GM23338 (cell line): ENCODE measurements at regions not wholly inside any gene's neighbourhood (a gene's known extent, or its start where the extent isn't known, plus 50 kb on each side); places are given as distances from the start of the nearest gene placed in this dataset.

Experiments used
- ATAC-seq: fragments of 200-7000 bp; cut with Tn5 transposase; 3 replicates; pipeline ENCODE4 v1.9.1; 2020
- DNase-seq: peaks from one replicate; pipeline ENCODE4 v3.0.0-alpha.2; 2015; ENCODE audit warnings: low spot score
- H2AFZ ChIP-seq: fragments of 200-600 bp; sonication (generic); 2 replicates; pipeline ENCODE4 v1.8.0; 2016; ENCODE audit warnings: antibody characterized with exemption, mild to moderate bottlenecking, moderate library complexity
- H3F3A ChIP-seq: fragments of 200-600 bp; sonication (generic); replicated peaks from 2 replicates; pipeline ENCODE4 v1.8.0; 2017; ENCODE audit warnings: antibody characterized with exemption, mixed run types, low read depth
- H3K27ac ChIP-seq: fragments of 200-600 bp; sonication (generic); 2 replicates; pipeline ENCODE4 v1.6.1; 2016; ENCODE audit warnings: low read depth
- H3K27me3 ChIP-seq: fragments of 200-600 bp; sonication (generic); 2 replicates; pipeline ENCODE4 v1.8.0; 2016; ENCODE audit warnings: mild to moderate bottlenecking, mixed run types, moderate library complexity; ENCODE audit not compliant: insufficient read depth
- H3K36me3 ChIP-seq: fragments of 200-600 bp; sonication (generic); 2 replicates; pipeline ENCODE4 v1.8.0; 2016; ENCODE audit warnings: mild to moderate bottlenecking; ENCODE audit not compliant: insufficient read depth
- H3K4me1 ChIP-seq: fragments of 200-600 bp; sonication (generic); 2 replicates; pipeline ENCODE4 v1.8.0; 2016; ENCODE audit warnings: mild to moderate bottlenecking, moderate library complexity; ENCODE audit not compliant: insufficient read depth
- H3K4me2 ChIP-seq: fragments of 200-600 bp; sonication (generic); 2 replicates; pipeline ENCODE4 v1.7.1; 2017; ENCODE audit warnings: mixed run types
- H3K4me3 ChIP-seq: fragments of 200-600 bp; sonication (generic); 2 replicates; pipeline ENCODE4 v1.6.1; 2016; ENCODE audit warnings: mixed run types
- H3K79me2 ChIP-seq: fragments of 200-600 bp; sonication (generic); replicated peaks from 2 replicates; pipeline ENCODE4 v1.8.0; 2017; ENCODE audit warnings: mild to moderate bottlenecking; ENCODE audit not compliant: insufficient read depth
- H3K9me2 ChIP-seq: fragments of 200-600 bp; sonication (generic); 2 replicates; pipeline ENCODE4 v1.8.0; 2017; ENCODE audit not compliant: insufficient read depth
- H4K20me1 ChIP-seq: fragments of 200-600 bp; sonication (generic); replicated peaks from 2 replicates; pipeline ENCODE4 v1.8.0; 2017; ENCODE audit warnings: mild to moderate bottlenecking; ENCODE audit not compliant: insufficient read depth
- H3K27ac Mint-ChIP-seq: 2 replicates; pipeline ENCODE4 v1.8.0; 2020; ENCODE audit warnings: inconsistent platforms, mild to moderate bottlenecking, moderate library complexity, mixed read lengths
- H3K27me3 Mint-ChIP-seq: 3 replicates; pipeline ENCODE4 v1.8.0; 2022; ENCODE audit warnings: low read depth, mild to moderate bottlenecking, moderate library complexity, mixed read lengths, inconsistent platforms; ENCODE audit not compliant: insufficient read depth, poor library complexity
- H3K36me3 Mint-ChIP-seq: 3 replicates; pipeline ENCODE4 v1.8.0; 2021; ENCODE audit warnings: low read depth, mild to moderate bottlenecking, inconsistent platforms, moderate library complexity, mixed read lengths
- H3K4me1 Mint-ChIP-seq: 3 replicates; pipeline ENCODE4 v1.8.0; 2020; ENCODE audit warnings: mild to moderate bottlenecking, inconsistent platforms, mixed read lengths
- H3K4me3 Mint-ChIP-seq: 3 replicates; pipeline ENCODE4 v1.8.0; 2021; ENCODE audit warnings: moderate library complexity, mild to moderate bottlenecking, inconsistent platforms, mixed read lengths
- H3K9me3 Mint-ChIP-seq: 3 replicates; pipeline ENCODE4 v1.8.0; 2020; ENCODE audit warnings: moderate library complexity, mild to moderate bottlenecking, inconsistent platforms, mixed read lengths
- CREB1 ChIP-seq: fragments of 250-450 bp; sonication (Bioruptor Pico); IDR thresholded peaks from 2 replicates; pipeline ENCODE4 v1.5.0; 2020; ENCODE audit warnings: low read depth, mild to moderate bottlenecking, moderate library complexity
- ETS1 ChIP-seq: IDR thresholded peaks from 2 replicates; pipeline ENCODE4 v1.6.1; 2016; ENCODE audit warnings: antibody characterized with exemption
- EZH2 ChIP-seq: fragments of 200-600 bp; sonication (generic); IDR thresholded peaks from one replicate; pipeline ENCODE4 v1.8.0; 2017; ENCODE audit warnings: antibody characterized with exemption, mild to moderate bottlenecking, low read depth; ENCODE audit not compliant: unreplicated experiment
- EZH2phosphoT487 ChIP-seq: fragments of 200-600 bp; sonication (generic); IDR thresholded peaks from one replicate; pipeline ENCODE4 v1.8.1; 2018; ENCODE audit warnings: antibody characterized with exemption; ENCODE audit not compliant: unreplicated experiment
- NANOG ChIP-seq: IDR thresholded peaks from 2 replicates; pipeline ENCODE4 v1.6.1; 2016; ENCODE audit warnings: antibody characterized with exemption, borderline replicate concordance
- POLR2AphosphoS5 ChIP-seq: IDR thresholded peaks from 2 replicates; pipeline ENCODE4 v1.6.1; 2016; ENCODE audit warnings: antibody characterized with exemption, low read depth
- REST ChIP-seq: IDR thresholded peaks from one replicate; pipeline ENCODE4 v1.6.1; 2018; ENCODE audit warnings: antibody characterized with exemption; ENCODE audit not compliant: unreplicated experiment
- STAT1 ChIP-seq: IDR thresholded peaks from one replicate; pipeline ENCODE4 v1.6.1; 2016; ENCODE audit warnings: antibody characterized with exemption; ENCODE audit not compliant: unreplicated experiment
- ZNF331 ChIP-seq: fragments of 250-450 bp; sonication (Bioruptor Pico); IDR thresholded peaks from 2 replicates; pipeline ENCODE4 v1.5.0; 2020; ENCODE audit warnings: low read depth, mild to moderate bottlenecking, moderate library complexity
- ZNF462 ChIP-seq: fragments of 250-450 bp; sonication (Bioruptor Pico); IDR thresholded peaks from 2 replicates; pipeline ENCODE4 v1.5.0; 2020; ENCODE audit warnings: mild to moderate bottlenecking, moderate library complexity

- TF ChIP-seq NANOG (no peak), EZH2 (no peak), EZH2phosphoT487 (no peak), CREB1 (CRISPR knock-in tag) (no peak), REST (no peak)
These were observed 607.4 kb downstream of the HACE1 start (continued) for GRCh38 chr6:104252276-104252675.

GRCh38 chr6:104251651-104252050 is 608.1 kb downstream of the HACE1 start:
- H3K36me3 Mint-ChIP-seq: no peaks in the 10 kb centered on the region; the same call in 2 of the 3 replicates
- no peaks in the 10 kb centered on the region for H3F3A ChIP-seq
- H3K4me3 ChIP-seq: no peak overlapping the region
- peaks cover 32% of the 10 kb centered on the region for H3K9me2 ChIP-seq
- no peak overlapping the region for H3K27ac Mint-ChIP-seq
- no peak for DNase-seq
- no peak overlapping the region for H3K4me3 Mint-ChIP-seq
- H2AFZ ChIP-seq: no peak overlapping the region
- H3K27me3 ChIP-seq: no peaks in the 10 kb centered on the region
- no peaks in the 10 kb centered on the region for H3K36me3 ChIP-seq
- no peak overlapping the region for H3K4me2 ChIP-seq
- peaks cover 3% of the 10 kb centered on the region; the same call in 1 of the 3 replicates for H3K9me3 Mint-ChIP-seq
- no peaks in the 10 kb centered on the region for H4K20me1 ChIP-seq
- ATAC-seq: no peak
- H3K79me2 ChIP-seq: no peaks in the 10 kb centered on the region
- no peak for TF ChIP-seq ZNF331 (CRISPR knock-in tag)
- TF ChIP-seq NANOG: no peak
- TF ChIP-seq EZH2: no peak
- no peak for TF ChIP-seq STAT1
- TF ChIP-seq ETS1: no peak
- no peak for TF ChIP-seq ZNF462 (CRISPR knock-in tag)
- no peak for TF ChIP-seq POLR2AphosphoS5
- peaks cover 10% of the 10 kb centered on the region for H3K4me1 Mint-ChIP-seq
- no peak overlapping the region for H3K27ac ChIP-seq
- no peaks in the 10 kb centered on the region for H3K27me3 Mint-ChIP-seq
- peaks cover 12% of the 10 kb centered on the region for H3K4me1 ChIP-seq
